HEK293T (cell line): ENCODE measurements at regions not wholly inside any gene's neighbourhood (a gene's known extent, or its start where the extent isn't known, plus 50 kb on each side); places are given as distances from the start of the nearest gene placed in this dataset.

Experiments used
- CTBP1 ChIP-seq: fragments of 450-650 bp; IDR thresholded peaks from 2 replicates; pipeline ENCODE4 v1.6.1; 2016; ENCODE audit warnings: borderline replicate concordance
- ELF4 ChIP-seq: fragments of 450-650 bp; IDR thresholded peaks from 2 replicates; pipeline ENCODE4 v1.6.1; 2017; ENCODE audit warnings: antibody characterized with exemption
- FOXA1 ChIP-seq: fragments of 450-650 bp; IDR thresholded peaks from 2 replicates; pipeline ENCODE4 v1.6.1; 2016; ENCODE audit warnings: mild to moderate bottlenecking
- FOXM1 ChIP-seq: fragments of 450-650 bp; IDR thresholded peaks from 2 replicates; pipeline ENCODE4 v1.6.1; 2017; ENCODE audit warnings: mild to moderate bottlenecking, borderline replicate concordance
- LEF1 ChIP-seq: fragments of 450-650 bp; IDR thresholded peaks from 2 replicates; pipeline ENCODE4 v1.6.1; 2017; ENCODE audit warnings: mild to moderate bottlenecking, borderline replicate concordance
- NFRKB ChIP-seq: fragments of 450-650 bp; IDR thresholded peaks from 2 replicates; pipeline ENCODE4 v1.6.1; 2016; ENCODE audit warnings: mild to moderate bottlenecking, moderate library complexity
- SP1 ChIP-seq: fragments of 450-650 bp; IDR thresholded peaks from 2 replicates; pipeline ENCODE4 v1.6.1; 2017

GRCh38 chr9:23926368-23926767 is 100.3 kb upstream of the ELAVL2 start:
- TF ChIP-seq SP1 (no peak), NFRKB (no peak), CTBP1 (no peak), LEF1 (no peak), FOXA1 (no peak), FOXM1 (no peak), ELF4 (no peak)
